ENCODE measurements at regions not wholly inside any gene's neighbourhood (a gene's known extent, or its start where the extent isn't known, plus 50 kb on each side); places are given as distances from the start of the nearest gene placed in this dataset.

- WGBS, 5 donors = 94 to 99% (median 96%) methylated on average over 8 of the region's 8 CpGs
- DNase-seq = no peak
- Histone ChIP-seq H3K27me3 (replicated peaks in 1 of 7) (no peaks in the 10 kb centered on the region), H3K36me3 (no peaks in the 10 kb centered on the region), H3K27ac (no peak overlapping the region), H3K4me1 (peaks cover 0 to 53% (median 33%) of the 10 kb centered on the region in 6 donors), H3K9me3 (no peaks in the 10 kb centered on the region), H3K4me3 (no peak overlapping the region)
- intact Hi-C loops (cut with DNase I; ENCODE audit: low total_unique reads) = no loop called here
- TF ChIP-seq POLR2AphosphoS5 (IDR thresholded peaks at IDR 0.05) = no peak
- TF ChIP-seq CTCF (IDR thresholded peaks at IDR 0.05 in 8 of 11, conservative IDR thresholded peaks at IDR 0.05 in 3 of 11) = no peak
These were observed 57.3 kb downstream of the HHEX start for GRCh38 chr10:92747066-92747465.

GRCh38 chr10:92747600-92747999, 57.8 kb downstream of the HHEX start:
- Histone ChIP-seq H3K27me3 (replicated peaks in 1 of 7) (no peaks in the 10 kb centered on the region), H3K9me3 (no peaks in the 10 kb centered on the region), H3K36me3 (no peaks in the 10 kb centered on the region), H3K4me3 (no peak overlapping the region), H3K27ac (peak overlapping the region in 3 of 8 donors; percentile 7 to 24 (median 9)), H3K4me1 (peaks cover 0 to 48% (median 29%) of the 10 kb centered on the region in 6 donors)
- no peak for TF ChIP-seq CTCF (IDR thresholded peaks at IDR 0.05 in 8 of 11, conservative IDR thresholded peaks at IDR 0.05 in 3 of 11)
- TF ChIP-seq POLR2A (IDR thresholded peaks at IDR 0.05) = no peak
- TF ChIP-seq POLR2AphosphoS5 (IDR thresholded peaks at IDR 0.05) = peak in 2 of 3 donors; percentile 46 to 69
- DNase-seq = peak; percentile 82
- intact Hi-C loops (cut with DNase I; ENCODE audit: low total_unique reads) = no loop called here
- WGBS, 5 donors = 31 to 54% (median 46%) methylated on average over 2 of the region's 2 CpGs

GRCh38 chr10:92750791-92751533, 61.2 kb downstream of the HHEX start:
- Histone ChIP-seq H3K36me3 (no peaks in the 10 kb centered on the region), H3K27ac (peak overlapping the region in 3 of 8 donors; percentile 10 to 21 (median 18)), H3K9me3 (no peaks in the 10 kb centered on the region), H3K4me1 (peaks cover 11 to 54% (median 27%) of the 10 kb centered on the region in 6 donors), H3K27me3 (replicated peaks in 1 of 7) (no peaks in the 10 kb centered on the region), H3K4me3 (no peak overlapping the region)
- no peak for DNase-seq
- intact Hi-C loops (cut with DNase I; ENCODE audit: low total_unique reads) = no loop called here
- no peak for TF ChIP-seq POLR2A (IDR thresholded peaks at IDR 0.05)
- TF ChIP-seq POLR2AphosphoS5 (IDR thresholded peaks at IDR 0.05) = no peak
- TF ChIP-seq CTCF (IDR thresholded peaks at IDR 0.05 in 8 of 11, conservative IDR thresholded peaks at IDR 0.05 in 3 of 11) = no peak
- WGBS, 5 donors = 35 to 58% (median 49%) methylated on average over 9 of the region's 9 CpGs

GRCh38 chr10:92751534-92751811, 61.7 kb downstream of the HHEX start:
- DNase-seq = no peak
- Histone ChIP-seq H3K36me3 (no peaks in the 10 kb centered on the region), H3K4me1 (peaks cover 15 to 59% (median 32%) of the 10 kb centered on the region in 6 donors), H3K4me3 (no peak overlapping the region), H3K27me3 (replicated peaks in 1 of 7) (no peaks in the 10 kb centered on the region), H3K27ac (peak overlapping the region in 1 of 8 donors; percentile 18), H3K9me3 (no peaks in the 10 kb centered on the region)
- 88 to 97% (median 94%) methylated on average over 2 of the region's 2 CpGs for WGBS, 5 donors
- no peak for TF ChIP-seq CTCF (IDR thresholded peaks at IDR 0.05 in 8 of 11, conservative IDR thresholded peaks at IDR 0.05 in 3 of 11)
- TF ChIP-seq POLR2A (IDR thresholded peaks at IDR 0.05) = no peak
- TF ChIP-seq POLR2AphosphoS5 (IDR thresholded peaks at IDR 0.05) = no peak
- intact Hi-C loops (cut with DNase I; ENCODE audit: low total_unique reads) = no loop called here

Data from spleen (tissue), 11 donors.